T-helper 1 cell (primary cell): ENCODE measurements at regions not wholly inside any gene's neighbourhood (a gene's known extent, or its start where the extent isn't known, plus 50 kb on each side); places are given as distances from the start of the nearest gene placed in this dataset.
"Not testable (repeated sequence)": the region's sequence is repeated elsewhere in the genome, so short reads cannot be mapped to it uniquely, and the experiment has no call there.

ENCODE experiments used
- DNase-seq, 5 donors: peaks; one replicate each; pipeline ENCODE4 v3.0.0-alpha.2; 2012 to 2020

GRCh38 chr1:4227986-4228385, 327.9 kb upstream of the C1orf174 start:
- no peak for DNase-seq

DNA sequence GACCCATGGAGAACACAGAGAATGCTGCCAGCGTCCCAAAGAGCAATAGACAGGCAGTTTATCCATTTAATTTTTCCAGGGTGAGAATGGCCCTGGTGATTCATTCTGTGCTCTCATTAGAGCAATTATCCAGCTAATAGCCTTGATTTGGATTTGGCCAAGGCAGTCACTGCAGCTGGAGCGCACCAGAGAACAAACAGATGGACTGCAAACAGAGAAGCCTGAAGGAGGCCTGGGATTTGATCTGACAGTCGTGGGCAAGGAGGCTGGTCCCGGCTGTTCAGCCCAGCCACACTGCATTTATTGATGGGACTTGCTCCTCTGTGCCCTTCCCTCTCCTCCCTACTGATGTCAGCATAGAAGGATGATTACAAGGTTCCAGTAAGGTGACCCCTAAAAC, 353.9 kb upstream of the C1orf174 start:
- no peak for DNase-seq

GRCh38 chr1:4256351-4256750, 356.3 kb upstream of the C1orf174 start:
- no peak for DNase-seq

DNA sequence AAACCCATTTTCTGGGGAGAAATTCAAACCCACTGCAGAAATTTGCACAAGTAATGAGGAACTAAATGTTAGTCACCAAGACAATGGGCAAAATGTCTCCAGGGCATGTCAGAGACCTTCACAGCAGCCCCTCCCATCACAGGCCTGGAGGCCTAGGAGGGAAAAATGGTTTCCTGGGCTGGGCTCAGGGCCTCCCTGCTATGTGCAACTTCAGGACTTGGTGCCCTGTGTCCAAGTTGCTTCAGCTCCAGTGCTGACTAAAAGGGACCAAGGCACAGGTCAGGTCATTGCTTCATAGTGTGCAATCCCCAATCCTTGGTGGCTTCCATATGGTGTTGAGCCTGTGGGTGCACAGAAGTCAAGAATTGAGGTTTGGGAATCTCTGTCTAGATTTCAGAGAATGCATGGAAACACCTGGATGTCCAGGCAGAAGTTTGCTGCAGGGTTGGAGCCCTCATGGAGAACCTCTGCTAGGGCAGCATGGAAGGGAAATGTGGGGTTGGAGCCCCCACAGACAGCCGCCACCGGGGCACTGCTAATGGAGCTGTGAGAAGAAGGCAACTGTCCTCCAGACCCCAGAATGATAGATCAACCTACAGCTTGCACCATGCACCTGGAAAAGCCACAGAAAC, 358.2 kb upstream of the C1orf174 start:
- not testable (repeated sequence) for DNase-seq

DNA sequence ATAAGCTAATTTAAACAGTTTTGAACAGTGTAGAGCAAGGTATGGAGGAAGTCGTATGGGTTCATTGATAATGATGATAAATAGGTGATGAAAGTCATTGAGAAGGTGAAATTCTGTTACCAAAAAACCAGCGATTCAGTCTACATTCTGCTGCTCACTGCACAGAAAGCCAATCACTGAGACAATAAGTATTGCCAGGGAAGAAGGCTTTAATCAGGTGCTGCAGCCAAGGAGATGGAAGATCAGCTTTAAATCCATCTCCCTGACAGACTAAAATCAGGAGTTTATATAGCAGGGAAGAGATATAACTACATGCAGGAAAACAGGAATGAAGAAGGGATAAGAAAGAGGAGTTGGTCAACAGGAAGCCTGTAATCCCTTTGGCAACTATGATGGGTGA, 361.3 kb upstream of the C1orf174 start:
- DNase-seq, result no peak

GRCh38 chr1:4262665-4263064, 362.6 kb upstream of the C1orf174 start:
- DNase-seq, result no peak

- DNase-seq, result no peak
These were observed 363.6 kb upstream of the C1orf174 start for GRCh38 chr1:4263699-4264098.

DNA sequence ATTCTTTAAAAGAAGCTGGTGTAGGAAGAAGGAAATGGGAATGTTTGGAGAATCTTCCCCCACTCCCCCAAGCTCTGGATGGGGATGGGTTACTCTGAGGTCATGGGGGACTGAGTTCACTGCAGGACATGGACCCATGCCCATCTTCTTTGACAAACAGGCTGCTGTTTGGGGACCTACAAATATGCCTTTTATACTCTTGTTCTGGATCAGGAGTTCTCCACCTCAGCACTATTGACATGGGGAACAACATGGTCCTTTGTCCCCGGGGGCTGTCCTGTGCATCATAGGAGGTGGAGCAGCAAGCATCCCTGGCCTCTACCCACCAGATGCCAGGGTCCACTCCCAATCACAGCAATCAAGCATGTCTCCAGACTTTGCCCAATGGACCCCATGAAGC, 365.8 kb upstream of the C1orf174 start:
- DNase-seq, result no peak

GRCh38 chr1:4267381-4268261, 367.5 kb upstream of the C1orf174 start:
- DNase-seq, result peak in 1 of 5 donors; percentile 62

DNA sequence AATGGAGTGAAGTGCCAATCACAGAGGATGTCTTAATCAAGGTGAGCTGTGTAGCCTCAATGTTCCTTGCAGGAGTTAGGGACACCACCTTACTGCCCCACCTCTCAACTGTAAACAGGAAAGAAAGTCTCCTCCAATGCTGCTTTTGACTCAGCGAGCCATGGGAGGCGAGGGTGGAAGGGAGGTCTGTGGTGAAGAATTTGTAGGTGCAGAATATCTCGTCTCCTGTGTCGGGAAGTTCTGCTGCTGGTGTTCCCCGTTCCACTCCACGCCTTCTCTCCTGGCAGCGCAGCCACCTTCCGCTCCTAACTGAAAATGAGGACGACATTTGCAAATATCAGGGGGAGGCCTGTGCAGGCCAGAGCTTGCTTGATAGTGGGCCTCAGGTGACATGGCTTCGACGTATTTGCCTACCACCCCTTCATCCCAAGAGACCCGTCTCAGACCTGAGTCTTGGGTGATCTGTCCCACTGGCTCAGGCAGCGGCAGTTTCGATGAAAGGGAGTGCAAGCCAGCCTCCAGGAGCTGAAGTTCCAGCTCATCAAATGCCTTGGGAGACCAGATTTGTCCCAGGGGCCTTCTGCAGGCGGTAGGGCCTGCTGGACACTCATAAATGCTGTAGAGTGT, 368.3 kb upstream of the C1orf174 start:
- DNase-seq, result no peak

- DNase-seq, result no peak
These were observed 368.8 kb upstream of the C1orf174 start for GRCh38 chr1:4268889-4269284.

GRCh38 chr1:4269330-4269729, 369.3 kb upstream of the C1orf174 start:
- DNase-seq, result no peak

DNA sequence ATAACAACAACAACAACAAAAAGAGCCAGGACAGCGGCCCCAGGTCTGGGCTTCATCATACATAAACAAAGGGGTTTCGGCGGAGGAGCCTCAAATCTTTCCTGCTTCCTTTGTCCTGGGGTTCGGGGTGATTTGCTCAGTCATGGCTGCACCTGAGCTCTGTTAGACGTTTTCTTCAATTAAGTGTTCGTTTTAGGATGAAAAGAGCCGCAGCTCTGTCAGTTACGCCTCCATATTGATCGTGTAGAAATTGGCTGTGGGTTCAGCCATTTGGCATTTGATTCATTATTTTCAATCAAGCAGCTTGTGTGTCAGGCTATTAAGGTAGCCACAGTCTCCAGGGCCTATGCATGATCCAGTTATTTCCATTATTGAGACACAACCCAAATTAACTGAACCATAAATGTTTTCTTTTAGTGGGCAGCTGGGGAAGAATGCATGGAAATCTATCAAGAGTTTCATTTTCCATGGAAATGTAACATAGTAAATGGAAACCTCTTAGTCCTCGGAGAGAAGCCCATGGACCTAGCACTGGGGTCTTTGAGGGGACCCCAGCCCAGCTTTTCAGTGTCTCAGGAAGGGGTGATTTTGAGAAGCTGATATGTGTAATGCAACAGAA, 370.0 kb upstream of the C1orf174 start:
- no peak for DNase-seq

GRCh38 chr1:4270651-4271337, 370.7 kb upstream of the C1orf174 start:
- no peak for DNase-seq

GRCh38 chr1:4271338-4271998, 371.4 kb upstream of the C1orf174 start:
- DNase-seq, result no peak

GRCh38 chr1:4272568-4272967, 372.5 kb upstream of the C1orf174 start:
- no peak for DNase-seq

GRCh38 chr1:4273243-4273642, 373.2 kb upstream of the C1orf174 start:
- DNase-seq, result no peak

- DNase-seq, result no peak
These were observed 373.7 kb upstream of the C1orf174 start for GRCh38 chr1:4273747-4274146.

- no peak for DNase-seq
These were observed 375.0 kb upstream of the C1orf174 start for GRCh38 chr1:4275083-4275482.

DNA sequence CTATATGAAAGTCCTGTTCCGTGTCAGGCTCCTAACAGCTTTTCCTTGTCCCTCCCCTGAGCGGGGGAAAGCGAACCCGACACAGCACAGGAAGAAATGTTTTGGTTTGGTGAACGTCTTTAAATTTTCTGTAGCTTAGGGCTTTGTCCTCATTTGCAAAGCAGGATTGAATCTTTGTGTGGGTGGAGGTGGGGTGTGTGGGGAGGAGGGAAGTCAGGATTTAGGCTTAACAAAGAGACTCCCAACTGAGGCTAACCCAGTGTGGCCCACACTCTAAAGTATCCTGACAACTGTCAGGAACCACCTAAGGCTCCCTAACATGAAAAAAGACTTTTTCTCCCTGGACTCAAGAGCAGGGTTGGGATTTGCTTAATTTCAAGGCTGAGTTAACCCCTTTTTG, 376.2 kb upstream of the C1orf174 start:
- DNase-seq, result no peak

- DNase-seq, result no peak
These were observed 376.8 kb upstream of the AJAP1 start for GRCh38 chr1:4277598-4277997.

GRCh38 chr1:4284976-4285375, 369.4 kb upstream of the AJAP1 start:
- DNase-seq, result no peak
